AG04450 (cell line): ENCODE measurements at regions not wholly inside any gene's neighbourhood (a gene's known extent, or its start where the extent isn't known, plus 50 kb on each side); places are given as distances from the start of the nearest gene placed in this dataset.

Experiments used
- CTCF ChIA-PET: fragments of 300-600, 350-600 bp; formaldehyde crosslinking; extraction: SDS; loops from one replicate; lab custom pipeline; 2022; ENCODE audit warnings: antibody characterized with exemption, inconsistent platforms; lab: Charles Lee
- POLR2A ChIA-PET: fragments of 350-600 bp; formaldehyde crosslinking; extraction: SDS; loops from one replicate; lab custom pipeline; 2021; ENCODE audit warnings: antibody characterized with exemption, inconsistent platforms; lab: Yijun Ruan, JAX
- DNase-seq: peaks from one replicate; pipeline ENCODE4 v3.0.0-alpha.2; 2011; ENCODE audit warnings: low read depth, low spot score
- H3K27ac ChIP-seq: one replicate; pipeline ENCODE4 v1.5.1; 2012; ENCODE audit warnings: low read depth, low read length, control low read depth
- H3K27me3 ChIP-seq: one replicate; pipeline ENCODE4 v1.6.0; 2012; ENCODE audit warnings: low read length; ENCODE audit not compliant: control insufficient read depth, insufficient read depth
- H3K4me3 ChIP-seq: 2 replicates; pipeline ENCODE4 v1.5.1; 2011; ENCODE audit warnings: mild to moderate bottlenecking, low read depth, low read length, control low read depth
- H3K9me3 ChIP-seq: 2 replicates; pipeline ENCODE4 v1.5.1; 2012; ENCODE audit warnings: low read length; ENCODE audit not compliant: control insufficient read depth, insufficient read depth
- CTCF ChIP-seq: IDR thresholded peaks from 2 replicates; pipeline ENCODE4 v1.5.1; 2011; ENCODE audit warnings: low read depth, low read length, control low read depth, inconsistent platforms

- Histone ChIP-seq H3K9me3 (no peaks in the 10 kb centered on the region), H3K27me3 (no peaks in the 10 kb centered on the region), H3K4me3 (no peak overlapping the region), H3K27ac (no peak overlapping the region)
- no peak for DNase-seq
- ChIA-PET CTCF (no interaction called here), POLR2A (no interaction called here)
- no peak for TF ChIP-seq CTCF
Observed at GRCh38 chr4:84091266-84091665, 407.8 kb downstream of the NKX6-1 start.

GRCh38 chr4:84089652-84090437, 409.2 kb downstream of the NKX6-1 start:
- no peak for DNase-seq
- CTCF ChIA-PET, result no interaction called here
- no peaks in the 10 kb centered on the region for H3K27me3 ChIP-seq
- TF ChIP-seq CTCF, result no peak
- H3K4me3 ChIP-seq, result no peak overlapping the region
- POLR2A ChIA-PET, result no interaction called here
- H3K27ac ChIP-seq, result no peak overlapping the region
- H3K9me3 ChIP-seq, result no peaks in the 10 kb centered on the region

GRCh38 chr4:84085986-84086385, 413.1 kb downstream of the NKX6-1 start:
- H3K9me3 ChIP-seq, result no peaks in the 10 kb centered on the region
- H3K27ac ChIP-seq, result no peak overlapping the region
- ChIA-PET CTCF (no interaction called here), POLR2A (no interaction called here)
- no peak for TF ChIP-seq CTCF
- no peak overlapping the region for H3K4me3 ChIP-seq
- DNase-seq, result no peak
- H3K27me3 ChIP-seq, result no peaks in the 10 kb centered on the region

- Histone ChIP-seq H3K4me3 (no peak overlapping the region), H3K27me3 (no peaks in the 10 kb centered on the region), H3K27ac (no peak overlapping the region), H3K9me3 (no peaks in the 10 kb centered on the region)
- no peak for DNase-seq
- POLR2A ChIA-PET, result no interaction called here
- TF ChIP-seq CTCF, result no peak
- CTCF ChIA-PET, result no interaction called here
Observed at GRCh38 chr4:84070289-84070688, 428.8 kb downstream of the NKX6-1 start.

- DNase-seq, result no peak
- Histone ChIP-seq H3K9me3 (no peaks in the 10 kb centered on the region), H3K27ac (no peak overlapping the region), H3K4me3 (no peak overlapping the region), H3K27me3 (no peaks in the 10 kb centered on the region)
- no peak for TF ChIP-seq CTCF
- POLR2A ChIA-PET, result no interaction called here
- CTCF ChIA-PET, result no interaction called here
Observed at GRCh38 chr4:84063619-84064018, 435.5 kb downstream of the NKX6-1 start.
